ENCODE measurements at regions not wholly inside any gene's neighbourhood (a gene's known extent, or its start where the extent isn't known, plus 50 kb on each side); places are given as distances from the start of the nearest gene placed in this dataset.

DNA sequence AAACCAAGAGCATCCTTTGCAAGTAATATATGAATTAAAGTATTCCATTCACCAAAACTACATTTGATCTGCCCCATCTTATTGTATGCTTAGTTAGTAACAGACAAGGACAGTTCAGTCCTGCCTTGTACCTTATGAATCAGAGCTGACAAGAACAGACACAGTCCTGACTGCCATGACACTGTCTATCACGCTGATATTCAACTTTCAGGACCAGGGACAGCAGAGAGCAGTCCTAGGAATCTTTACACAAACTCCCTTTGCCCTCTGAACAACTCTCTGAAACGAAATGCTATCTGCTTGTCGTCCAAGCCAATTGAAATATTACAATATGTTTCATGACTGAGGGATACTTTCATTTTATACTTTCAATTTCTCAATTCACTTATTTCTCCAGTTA lies 268.6 kb upstream of the VCX start:
- Histone ChIP-seq H3K4me3 (ENCODE audit: insufficient read depth, low read length, poor library complexity, severe bottlenecking) (no peak overlapping the region), H4K20me1 (ENCODE audit: low read depth, low read length) (no peaks in the 10 kb centered on the region), H2AFZ (ENCODE audit: low read depth, low read length, severe bottlenecking) (no peak overlapping the region), H3K9me3 (ENCODE audit: insufficient read depth, low read length) (no peaks in the 10 kb centered on the region), H3K9ac (ENCODE audit: low read length) (no peak overlapping the region), H3K27me3 (ENCODE audit: low read length) (no peaks in the 10 kb centered on the region), H3K4me2 (ENCODE audit: low read depth, low read length, poor library complexity, severe bottlenecking) (no peak overlapping the region), H3K9me2 (replicated peaks; ENCODE audit: insufficient read depth, low read length) (no peaks in the 10 kb centered on the region), H3K27ac (ENCODE audit: low read depth, low read length) (no peak overlapping the region), H3K36me3 (ENCODE audit: low read length) (no peaks in the 10 kb centered on the region), H3F3A (ENCODE audit: insufficient read depth) (no peaks in the 10 kb centered on the region), H3K79me2 (ENCODE audit: insufficient read depth, low read length) (no peaks in the 10 kb centered on the region)
- TF ChIP-seq, protein P1, sequence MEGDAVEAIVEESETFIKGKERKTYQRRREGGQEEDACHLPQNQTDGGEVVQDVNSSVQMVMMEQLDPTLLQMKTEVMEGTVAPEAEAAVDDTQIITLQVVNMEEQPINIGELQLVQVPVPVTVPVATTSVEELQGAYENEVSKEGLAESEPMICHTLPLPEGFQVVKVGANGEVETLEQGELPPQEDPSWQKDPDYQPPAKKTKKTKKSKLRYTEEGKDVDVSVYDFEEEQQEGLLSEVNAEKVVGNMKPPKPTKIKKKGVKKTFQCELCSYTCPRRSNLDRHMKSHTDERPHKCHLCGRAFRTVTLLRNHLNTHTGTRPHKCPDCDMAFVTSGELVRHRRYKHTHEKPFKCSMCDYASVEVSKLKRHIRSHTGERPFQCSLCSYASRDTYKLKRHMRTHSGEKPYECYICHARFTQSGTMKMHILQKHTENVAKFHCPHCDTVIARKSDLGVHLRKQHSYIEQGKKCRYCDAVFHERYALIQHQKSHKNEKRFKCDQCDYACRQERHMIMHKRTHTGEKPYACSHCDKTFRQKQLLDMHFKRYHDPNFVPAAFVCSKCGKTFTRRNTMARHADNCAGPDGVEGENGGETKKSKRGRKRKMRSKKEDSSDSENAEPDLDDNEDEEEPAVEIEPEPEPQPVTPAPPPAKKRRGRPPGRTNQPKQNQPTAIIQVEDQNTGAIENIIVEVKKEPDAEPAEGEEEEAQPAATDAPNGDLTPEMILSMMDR (IDR thresholded peaks at IDR 0.05; ENCODE audit: insufficient read depth, low read length, poor library complexity, severe bottlenecking), result no peak
- no peak for TF ChIP-seq EZH2phosphoT487 (conservative IDR thresholded peaks at IDR 0.05; ENCODE audit: low read length)

DNA sequence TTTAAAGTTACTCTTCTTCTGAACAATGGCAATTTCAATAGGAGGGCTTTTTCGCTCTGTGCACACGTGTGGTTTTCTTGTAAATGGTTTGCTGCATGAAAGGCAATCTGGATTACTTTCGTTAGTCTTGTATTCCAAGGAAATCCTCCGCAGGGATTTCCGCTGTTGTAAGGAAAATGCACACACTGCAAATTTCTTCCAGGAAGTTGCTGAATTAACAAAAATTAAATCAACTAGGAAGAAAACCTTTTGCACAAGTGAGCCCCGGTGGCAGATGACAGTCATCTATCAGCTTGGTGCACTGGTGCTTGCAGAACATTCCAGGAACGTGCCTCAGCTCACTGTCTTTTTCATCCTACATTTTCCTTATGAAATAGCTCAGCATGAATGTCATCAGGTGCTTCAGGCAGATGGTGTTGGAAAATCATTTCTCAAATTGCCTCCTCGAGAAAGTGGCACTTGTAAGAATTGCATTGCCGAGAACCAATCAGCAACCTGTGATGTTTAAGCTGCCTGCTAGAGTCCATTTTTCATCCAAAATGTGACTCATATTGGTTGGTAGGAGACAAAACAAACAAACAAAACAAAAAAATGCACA lies 272.4 kb upstream of the VCX start:
- H3K9ac ChIP-seq (ENCODE audit: low read length), result no peak overlapping the region
- no peaks in the 10 kb centered on the region for H4K20me1 ChIP-seq (ENCODE audit: low read depth, low read length)
- H3K27ac ChIP-seq (ENCODE audit: low read depth, low read length), result no peak overlapping the region
- H3K79me2 ChIP-seq (ENCODE audit: insufficient read depth, low read length), result no peaks in the 10 kb centered on the region
- no peak overlapping the region for H2AFZ ChIP-seq (ENCODE audit: low read depth, low read length, severe bottlenecking)
- no peaks in the 10 kb centered on the region for H3K9me2 ChIP-seq (replicated peaks; ENCODE audit: insufficient read depth, low read length)
- no peaks in the 10 kb centered on the region for H3K9me3 ChIP-seq (ENCODE audit: insufficient read depth, low read length)
- no peaks in the 10 kb centered on the region for H3F3A ChIP-seq (ENCODE audit: insufficient read depth)
- no peak for TF ChIP-seq EZH2phosphoT487 (conservative IDR thresholded peaks at IDR 0.05; ENCODE audit: low read length)
- TF ChIP-seq, protein P1 (IDR thresholded peaks at IDR 0.05; ENCODE audit: insufficient read depth, low read length, poor library complexity, severe bottlenecking), result no peak
- no peaks in the 10 kb centered on the region for H3K36me3 ChIP-seq (ENCODE audit: low read length)
- no peak overlapping the region for H3K4me3 ChIP-seq (ENCODE audit: insufficient read depth, low read length, poor library complexity, severe bottlenecking)
- no peak overlapping the region for H3K4me2 ChIP-seq (ENCODE audit: low read depth, low read length, poor library complexity, severe bottlenecking)
- no peaks in the 10 kb centered on the region for H3K27me3 ChIP-seq (ENCODE audit: low read length)

DNA sequence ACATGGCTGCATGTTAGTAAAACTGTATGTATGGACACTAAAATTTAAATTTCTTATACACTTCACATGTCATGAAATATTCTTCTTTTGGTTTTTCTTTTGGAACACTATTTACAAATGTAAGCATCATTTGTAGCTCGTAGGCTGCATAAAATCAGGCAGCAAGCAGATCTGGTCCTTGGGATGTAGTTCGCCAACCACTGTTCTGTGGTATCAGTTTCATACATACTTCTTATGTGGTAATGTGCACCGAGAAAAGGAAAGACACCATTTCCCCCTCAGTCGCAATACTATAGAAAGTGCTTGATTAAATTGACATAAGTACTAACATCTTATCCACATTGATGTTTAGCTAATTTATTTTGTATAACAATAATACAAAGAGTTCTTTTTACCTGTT lies 274.4 kb upstream of the VCX start:
- H3K27ac ChIP-seq (ENCODE audit: low read depth, low read length), result no peak overlapping the region
- H3K36me3 ChIP-seq (ENCODE audit: low read length), result no peaks in the 10 kb centered on the region
- H4K20me1 ChIP-seq (ENCODE audit: low read depth, low read length), result no peaks in the 10 kb centered on the region
- H3K79me2 ChIP-seq (ENCODE audit: insufficient read depth, low read length), result no peaks in the 10 kb centered on the region
- H3K27me3 ChIP-seq (ENCODE audit: low read length), result no peaks in the 10 kb centered on the region
- no peaks in the 10 kb centered on the region for H3K9me2 ChIP-seq (replicated peaks; ENCODE audit: insufficient read depth, low read length)
- no peaks in the 10 kb centered on the region for H3K9me3 ChIP-seq (ENCODE audit: insufficient read depth, low read length)
- no peak overlapping the region for H3K4me3 ChIP-seq (ENCODE audit: insufficient read depth, low read length, poor library complexity, severe bottlenecking)
- no peaks in the 10 kb centered on the region for H3F3A ChIP-seq (ENCODE audit: insufficient read depth)
- no peak overlapping the region for H3K9ac ChIP-seq (ENCODE audit: low read length)
- H2AFZ ChIP-seq (ENCODE audit: low read depth, low read length, severe bottlenecking), result no peak overlapping the region
- no peak overlapping the region for H3K4me2 ChIP-seq (ENCODE audit: low read depth, low read length, poor library complexity, severe bottlenecking)
- no peak for TF ChIP-seq EZH2phosphoT487 (conservative IDR thresholded peaks at IDR 0.05; ENCODE audit: low read length)
- TF ChIP-seq, protein P1 (IDR thresholded peaks at IDR 0.05; ENCODE audit: insufficient read depth, low read length, poor library complexity, severe bottlenecking), result no peak

Data from SU-DHL-6 (cell line).